Hematopoietic multipotent progenitor cell treated with erythropoietin and hydrocortisone succinate and interleukin-3 and kit ligand, for 6 days (in vitro differentiated cells): ENCODE measurements at regions not wholly inside any gene's neighbourhood (a gene's known extent, or its start where the extent isn't known, plus 50 kb on each side); places are given as distances from the start of the nearest gene placed in this dataset.

Experiments
- DNase-seq: peaks from one replicate; pipeline ENCODE4 v3.0.0-alpha.2; 2015

DNA sequence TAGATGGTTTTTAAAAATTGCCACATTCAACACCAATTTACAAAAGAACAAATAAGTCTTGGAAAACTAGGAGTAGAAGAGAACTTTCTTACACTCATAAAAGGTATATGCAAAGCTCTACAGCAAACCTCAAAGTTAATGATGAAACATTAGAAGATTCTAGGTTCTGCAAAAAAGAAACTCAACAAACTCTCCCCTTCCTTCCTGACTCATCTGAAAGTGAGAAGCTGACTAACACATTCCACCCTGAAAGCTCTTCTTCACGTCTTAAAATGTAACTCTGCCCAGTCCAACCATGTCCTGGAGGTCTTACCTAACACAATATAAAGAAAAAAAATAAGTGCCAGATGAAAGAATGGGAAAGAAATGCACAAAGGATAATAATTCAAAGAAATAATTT lies 218.9 kb upstream of the ISX start:
- no peak for DNase-seq

- no peak for DNase-seq
These were observed 216.0 kb upstream of the ISX start for GRCh38 chr22:34849965-34850364.

DNA sequence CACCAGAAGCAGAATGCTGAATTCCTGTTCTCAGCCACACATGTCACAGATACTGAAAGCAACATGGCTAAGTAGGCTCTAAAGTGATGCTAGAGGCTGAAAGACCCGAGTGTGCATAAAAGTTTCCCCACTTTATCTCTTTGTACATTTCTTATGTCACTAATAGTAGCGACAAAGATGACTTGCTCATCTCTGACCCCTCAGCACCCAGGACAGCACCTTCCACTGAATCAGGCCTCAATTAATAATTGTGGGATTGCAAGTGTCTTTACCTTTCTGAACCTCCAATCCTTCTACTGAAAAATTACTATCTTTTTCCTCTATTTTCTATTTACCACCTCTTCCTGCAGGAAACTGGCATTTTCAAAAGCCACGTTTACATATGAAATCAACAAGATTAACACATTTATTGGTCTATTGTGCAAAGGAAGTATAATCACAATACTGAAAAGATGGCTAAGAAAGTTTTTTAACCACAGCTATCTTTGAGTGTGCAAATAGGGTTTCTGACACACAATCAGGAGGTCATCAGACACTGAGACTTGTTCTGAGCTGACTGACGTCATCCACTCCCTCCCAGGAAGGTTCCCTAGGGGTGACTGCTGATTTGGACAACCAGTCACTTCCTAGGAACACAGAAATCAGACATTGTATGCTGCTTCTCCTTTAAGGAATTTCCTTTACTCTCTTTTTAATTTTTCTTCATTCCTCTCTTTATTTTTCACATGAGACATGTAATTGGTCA lies 213.9 kb upstream of the ISX start:
- no peak for DNase-seq

DNA sequence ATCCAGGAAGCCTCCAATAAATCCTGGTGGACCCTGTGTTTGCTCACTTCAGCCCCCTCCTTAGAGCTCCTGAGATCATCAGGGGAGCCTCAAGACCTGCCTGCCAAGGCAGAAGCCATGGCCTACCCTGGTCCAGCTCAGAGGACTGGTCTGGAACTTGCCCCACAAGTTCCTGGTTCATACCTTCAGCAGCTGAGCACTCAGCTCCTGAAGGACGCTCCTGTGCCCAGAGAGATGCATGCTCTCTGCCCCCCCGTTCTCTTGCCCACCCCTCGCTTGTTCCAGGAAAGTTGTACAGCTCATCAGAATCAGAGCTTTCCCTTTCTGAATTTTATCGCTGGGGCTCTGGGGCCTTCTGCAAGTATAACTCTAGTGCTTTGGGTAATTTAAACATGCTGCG lies 210.5 kb upstream of the ISX start:
- DNase-seq = no peak

- no peak for DNase-seq
These were observed 207.9 kb upstream of the ISX start for GRCh38 chr22:34858066-34858465.

DNA sequence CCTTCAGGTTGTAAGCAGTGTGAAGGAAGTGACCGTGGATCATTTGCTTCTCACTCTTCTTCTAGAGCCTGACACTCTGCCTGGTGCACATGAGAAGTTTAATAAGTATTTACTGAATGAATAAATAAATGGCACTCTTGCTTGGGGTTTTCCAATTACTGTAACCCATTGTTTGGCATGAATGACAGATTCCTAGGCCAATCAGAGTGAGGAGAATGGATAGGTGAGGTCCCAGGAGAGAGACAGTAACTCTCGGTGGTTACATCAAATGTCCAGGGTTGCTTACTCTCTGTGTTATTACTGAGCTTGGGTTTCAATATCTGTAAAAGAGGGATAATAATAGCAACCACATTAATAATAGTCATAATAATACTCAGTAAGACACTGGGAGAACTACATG lies 204.2 kb upstream of the ISX start:
- DNase-seq = no peak

DNA sequence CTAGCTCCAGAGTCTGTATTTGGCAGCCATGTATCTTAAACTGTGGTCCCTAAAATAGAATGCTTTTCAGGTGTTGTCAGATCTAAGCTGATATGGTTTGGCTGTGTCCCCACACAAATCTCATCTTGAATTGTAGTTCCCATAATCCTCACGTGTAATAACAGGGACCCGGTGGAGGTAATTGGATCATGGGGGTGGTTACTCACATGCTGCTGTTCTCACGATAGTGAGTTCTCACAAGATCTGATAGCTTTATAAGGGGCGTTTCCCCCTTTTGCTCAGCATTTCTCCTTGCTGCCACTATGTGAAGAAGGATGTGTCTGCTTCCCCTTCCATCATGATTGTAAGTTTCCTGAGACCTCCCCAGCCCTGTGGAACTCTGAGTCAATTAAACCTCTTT lies 199.9 kb upstream of the ISX start:
- no peak for DNase-seq

GRCh38 chr22:34866495-34867131 lies 199.3 kb upstream of the ISX start:
- no peak for DNase-seq

GRCh38 chr22:34877506-34877905 lies 188.5 kb upstream of the ISX start:
- no peak for DNase-seq

GRCh38 chr22:34878171-34878570 lies 187.8 kb upstream of the ISX start:
- no peak for DNase-seq

- no peak for DNase-seq
These were observed 187.0 kb upstream of the ISX start for GRCh38 chr22:34879001-34879400.

DNA sequence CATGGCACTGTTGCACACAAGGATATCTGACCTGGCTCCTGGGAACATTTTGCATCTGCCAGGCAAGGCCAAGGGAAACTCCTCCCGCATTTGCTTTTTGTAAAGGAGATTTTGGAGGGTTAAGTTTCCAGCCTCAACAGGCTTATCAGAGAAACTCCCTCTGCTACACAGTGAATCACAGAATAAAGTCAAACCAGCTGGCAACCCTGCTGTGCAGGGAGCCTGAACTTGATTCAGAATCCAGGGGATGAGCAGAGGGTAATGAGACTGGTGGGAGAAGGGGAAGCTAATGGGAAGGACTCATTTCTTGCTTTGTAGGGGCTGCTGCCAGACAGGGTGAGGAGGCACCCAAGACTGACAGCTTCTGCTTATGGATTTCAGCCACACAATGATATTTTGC lies 185.3 kb upstream of the ISX start:
- no peak for DNase-seq

GRCh38 chr22:34881453-34881852 lies 184.5 kb upstream of the ISX start:
- DNase-seq = no peak

- no peak for DNase-seq
These were observed 180.1 kb upstream of the ISX start for GRCh38 chr22:34885852-34886251.

- DNase-seq = no peak
These were observed 179.6 kb upstream of the ISX start for GRCh38 chr22:34886391-34886790.

DNA sequence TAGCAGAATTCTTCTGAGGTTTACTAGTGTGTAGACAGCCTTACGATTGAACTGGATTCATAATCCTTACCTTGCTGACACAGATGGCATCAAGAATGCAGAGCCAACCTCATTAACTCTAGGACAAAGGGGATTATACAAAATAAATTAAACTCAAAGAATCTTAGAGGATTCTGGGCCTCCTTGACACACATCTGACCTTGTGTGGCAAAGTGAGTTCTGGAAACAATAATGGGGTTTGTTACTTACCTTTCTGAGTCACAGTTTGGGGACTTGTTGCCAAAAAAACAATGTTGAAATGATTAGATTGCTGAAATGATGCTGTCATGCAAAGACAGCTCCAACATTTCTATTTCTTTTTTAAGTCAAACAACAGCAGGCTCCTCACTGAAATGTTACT lies 179.1 kb upstream of the ISX start:
- no peak for DNase-seq

- DNase-seq = no peak
These were observed 168.8 kb upstream of the ISX start for GRCh38 chr22:34897126-34897525.

DNA sequence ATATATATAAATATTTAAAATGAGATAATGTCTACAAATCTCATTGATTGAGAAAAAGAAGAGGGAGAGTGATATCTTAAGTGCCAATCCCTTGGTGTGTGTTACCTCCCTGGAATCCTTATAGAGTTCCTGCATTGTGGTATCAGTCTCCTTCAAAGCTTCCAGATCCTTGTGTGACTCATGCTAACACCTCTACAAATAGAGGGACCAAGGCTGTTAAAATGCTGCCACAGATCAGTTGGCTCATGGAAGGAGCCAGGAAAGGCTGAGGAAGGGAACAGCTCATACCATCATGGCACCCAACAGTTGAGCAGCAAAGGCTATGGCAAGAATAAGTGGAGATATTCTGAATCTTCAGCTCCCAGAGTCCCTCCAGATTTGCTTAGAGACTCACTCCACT lies 163.6 kb upstream of the ISX start:
- DNase-seq = no peak

GRCh38 chr22:34903416-34903815 lies 162.5 kb upstream of the ISX start:
- DNase-seq = no peak

DNA sequence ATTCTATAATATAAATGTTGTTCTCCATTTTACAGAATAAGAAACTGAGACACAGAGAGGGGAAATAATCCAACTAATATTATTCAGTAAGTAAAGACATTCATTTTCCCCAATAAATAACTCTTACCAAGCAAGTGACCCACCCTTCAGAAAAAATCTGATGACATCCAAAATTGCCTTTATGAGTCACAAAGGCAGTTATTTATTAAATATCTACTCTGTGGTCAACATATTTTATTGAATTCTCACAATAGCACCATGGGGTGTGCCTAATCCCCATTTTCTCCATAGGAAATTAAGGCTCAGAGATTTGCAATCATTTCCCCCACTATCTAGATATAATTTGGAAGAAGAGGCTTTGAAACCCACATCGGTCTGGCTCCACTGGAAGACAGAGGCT lies 161.5 kb upstream of the ISX start:
- DNase-seq = no peak

DNA sequence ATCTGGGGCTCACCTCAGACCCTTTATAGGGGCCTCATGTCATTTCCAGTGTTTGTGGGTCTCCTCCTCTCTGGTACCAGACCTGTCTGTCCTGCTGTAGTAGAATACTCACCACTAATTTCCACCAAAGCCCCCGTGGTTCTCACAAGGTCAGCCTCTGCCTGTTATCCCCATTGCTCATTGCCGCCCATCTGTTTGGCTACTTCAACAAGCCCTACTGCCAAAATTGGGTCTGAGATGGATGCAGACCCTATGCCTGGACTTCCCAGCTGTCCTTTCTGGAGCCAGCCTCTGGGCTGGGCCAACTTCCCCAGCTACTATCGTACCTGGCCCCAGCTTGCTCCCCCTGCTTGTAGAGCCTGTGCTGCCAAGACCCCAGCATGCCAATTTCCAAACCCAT lies 152.1 kb upstream of the ISX start:
- no peak for DNase-seq

- no peak for DNase-seq
These were observed 151.1 kb upstream of the ISX start for GRCh38 chr22:34914846-34915245.

DNA sequence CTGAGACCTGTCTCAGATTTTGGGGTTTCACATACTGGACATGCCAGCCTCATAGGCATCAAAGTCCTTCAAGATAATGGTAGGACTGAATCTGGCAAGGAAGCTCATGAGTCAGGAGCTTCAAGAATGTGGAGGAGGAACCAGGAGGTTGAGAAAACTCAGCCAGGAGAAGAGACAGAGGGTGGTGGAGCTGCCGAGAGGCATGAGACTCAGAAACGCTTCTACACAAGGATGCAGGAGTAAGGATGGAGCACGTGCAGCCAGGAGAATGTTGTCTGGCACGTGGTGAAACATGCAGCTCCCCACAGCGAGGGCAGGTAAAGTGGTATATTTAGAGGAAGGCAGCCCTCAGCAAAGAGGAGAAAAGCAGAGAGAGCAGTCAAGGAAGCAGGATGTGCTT lies 148.7 kb upstream of the ISX start:
- no peak for DNase-seq

GRCh38 chr22:34931026-34931425 lies 134.9 kb upstream of the ISX start:
- no peak for DNase-seq

- DNase-seq = no peak
These were observed 131.7 kb upstream of the ISX start for GRCh38 chr22:34934261-34934660.
